ENCODE measurements at regions not wholly inside any gene's neighbourhood (a gene's known extent, or its start where the extent isn't known, plus 50 kb on each side); places are given as distances from the start of the nearest gene placed in this dataset.

GRCh38 chr16:73608911-73609310 is 561.0 kb upstream of the ZFHX3 start:
- TF ChIP-seq POLR2A (IDR thresholded peaks at IDR 0.05) (no peak), CTCF (IDR thresholded peaks at IDR 0.05) (no peak)

All from vagina (tissue), 2 donors.